NCI-H82 treated with DMSO at 0.1 percent for 48 hours (cell line): ENCODE measurements at regions not wholly inside any gene's neighbourhood (a gene's known extent, or its start where the extent isn't known, plus 50 kb on each side); places are given as distances from the start of the nearest gene placed in this dataset.

Experiments
- DNase-seq: peaks from one replicate; lab custom pipeline; 2025; ENCODE audit not compliant: unreplicated experiment; lab: John Stamatoyannopoulos, UW

DNA sequence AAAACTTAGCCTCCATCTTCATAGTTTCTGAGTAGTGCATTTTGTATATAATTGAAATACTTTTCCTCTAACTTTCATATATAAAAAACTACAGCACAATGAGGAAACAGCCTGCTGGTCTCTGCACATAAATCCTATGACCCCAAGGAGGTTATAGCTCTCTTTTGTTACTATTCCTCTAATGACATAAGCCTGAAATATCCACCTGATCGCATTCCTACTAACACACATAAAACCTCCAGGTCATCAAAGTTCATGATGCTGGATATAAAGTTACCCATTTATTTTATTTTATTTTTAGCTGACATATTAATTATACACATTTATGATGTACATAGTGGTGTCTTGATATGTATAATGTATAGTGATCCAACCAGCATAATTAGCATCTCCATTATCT lies 1042.0 kb upstream of the B3GALT2 start:
- DNase-seq = no peak

- no peak for DNase-seq
Measured at GRCh38 chr1:194227161-194227560, 1040.7 kb upstream of the B3GALT2 start.

DNA sequence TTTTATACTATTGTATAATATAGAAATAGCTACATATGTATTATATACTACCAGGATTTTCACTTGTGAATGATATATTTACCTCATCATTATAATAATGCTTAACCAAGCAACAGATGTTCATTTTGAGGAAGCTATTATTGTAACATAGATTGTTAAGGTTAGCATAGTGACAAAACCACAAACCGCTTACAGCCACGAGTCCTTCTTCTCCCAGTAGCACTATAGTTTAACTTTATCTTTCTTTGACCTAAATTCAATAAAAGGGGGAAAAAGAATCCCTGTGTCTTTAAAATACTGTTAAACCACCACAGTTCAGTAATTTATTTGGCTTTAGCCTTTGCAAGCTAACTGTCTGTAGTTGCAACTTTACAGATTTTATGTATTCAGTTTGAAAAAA lies 1039.4 kb upstream of the B3GALT2 start:
- no peak for DNase-seq

DNA sequence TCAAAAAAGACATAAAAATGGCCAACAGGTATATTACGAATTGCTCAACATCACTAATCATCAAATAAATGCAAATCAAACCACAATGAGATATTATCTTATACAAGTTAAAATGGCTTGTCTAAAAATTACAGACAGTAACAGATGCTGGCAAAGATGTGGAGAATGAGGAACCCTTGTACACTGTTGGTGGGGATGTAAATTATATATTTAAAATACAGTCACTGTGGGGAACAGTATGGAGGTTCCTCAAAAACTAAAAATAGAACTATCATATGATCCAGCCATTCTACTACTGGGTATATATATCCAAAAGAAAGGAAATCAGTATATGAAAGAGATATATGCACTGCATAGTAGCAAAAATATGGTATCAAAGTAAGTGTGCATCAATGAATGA lies 1037.2 kb upstream of the B3GALT2 start:
- DNase-seq = no peak

GRCh38 chr1:194215448-194215847 lies 1029.0 kb upstream of the B3GALT2 start:
- DNase-seq = no peak

DNA sequence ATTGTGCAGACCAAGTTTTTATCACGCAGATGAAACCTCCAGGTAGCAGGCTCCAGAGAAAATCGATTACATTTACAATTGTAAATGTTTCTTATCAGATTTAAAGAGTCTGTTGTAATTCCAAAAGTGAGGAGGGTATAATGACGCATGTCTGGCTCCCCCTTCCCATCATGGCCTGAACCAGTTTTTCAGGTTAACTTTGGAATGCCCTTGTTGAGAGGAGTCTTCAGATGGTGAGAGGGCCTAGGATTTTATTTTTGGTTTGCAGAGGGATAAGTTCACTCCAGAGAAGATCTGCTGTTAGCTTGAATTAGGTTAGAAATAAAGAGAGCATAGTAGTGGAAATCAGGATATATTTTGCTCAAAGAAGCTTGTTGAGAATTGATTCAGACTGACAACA lies 1028.3 kb upstream of the B3GALT2 start:
- no peak for DNase-seq

DNA sequence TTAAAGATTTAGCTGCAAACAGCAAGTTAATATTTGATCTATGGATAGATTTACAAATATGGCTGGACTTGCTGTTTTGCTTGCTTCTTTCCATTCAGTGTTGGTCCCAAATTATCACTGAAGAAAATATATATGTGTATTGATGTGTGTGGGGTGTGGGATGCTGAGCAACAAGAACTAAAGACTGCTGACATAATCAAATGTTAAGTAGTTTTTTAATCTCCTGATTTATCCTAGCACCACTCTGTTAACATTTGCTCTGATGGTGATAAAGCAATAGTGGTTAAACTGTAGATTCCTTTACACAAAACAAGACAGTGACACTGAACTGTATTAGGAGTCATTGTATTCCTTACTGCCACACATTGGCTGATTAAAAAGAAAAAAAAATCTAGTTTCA lies 1023.5 kb upstream of the B3GALT2 start:
- DNase-seq = no peak

DNA sequence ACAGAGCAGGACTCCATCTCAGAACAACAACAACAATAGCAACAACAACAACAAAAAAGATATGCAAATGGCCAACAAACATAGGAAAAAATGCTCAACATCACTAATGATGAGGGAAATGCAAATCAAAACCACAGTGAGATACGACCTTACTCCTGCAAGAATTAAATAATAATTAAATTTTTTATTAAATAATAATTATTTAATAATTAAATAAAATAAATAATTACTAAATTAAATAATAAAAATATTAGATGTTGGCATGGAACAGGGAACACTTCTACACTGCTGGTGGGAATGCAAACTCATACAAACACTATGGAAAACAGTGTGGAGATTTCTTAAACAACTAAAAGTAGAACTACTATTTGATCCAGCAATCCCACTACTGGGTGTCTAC lies 1022.3 kb upstream of the B3GALT2 start:
- no peak for DNase-seq

- DNase-seq = no peak
Measured at GRCh38 chr1:194196562-194196961, 1010.1 kb upstream of the B3GALT2 start.

DNA sequence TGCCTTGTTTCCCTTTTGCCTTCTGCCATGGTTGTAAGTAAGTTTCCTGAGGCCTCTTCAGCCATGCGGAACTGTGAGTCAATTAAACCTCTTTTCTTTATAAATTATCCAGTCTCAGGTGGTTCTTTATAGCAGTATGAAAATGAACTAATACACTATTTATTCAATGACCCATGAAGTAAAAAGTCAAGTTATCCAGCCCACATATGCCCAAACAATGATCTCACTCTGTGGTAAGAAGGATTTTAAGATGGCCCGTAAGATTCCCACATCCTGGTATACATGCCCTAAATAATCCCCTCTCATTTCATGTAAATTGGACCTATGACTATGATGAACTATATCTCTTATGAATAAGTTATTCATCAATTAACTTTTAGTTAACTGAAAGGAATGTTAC lies 1008.3 kb upstream of the B3GALT2 start:
- no peak for DNase-seq

DNA sequence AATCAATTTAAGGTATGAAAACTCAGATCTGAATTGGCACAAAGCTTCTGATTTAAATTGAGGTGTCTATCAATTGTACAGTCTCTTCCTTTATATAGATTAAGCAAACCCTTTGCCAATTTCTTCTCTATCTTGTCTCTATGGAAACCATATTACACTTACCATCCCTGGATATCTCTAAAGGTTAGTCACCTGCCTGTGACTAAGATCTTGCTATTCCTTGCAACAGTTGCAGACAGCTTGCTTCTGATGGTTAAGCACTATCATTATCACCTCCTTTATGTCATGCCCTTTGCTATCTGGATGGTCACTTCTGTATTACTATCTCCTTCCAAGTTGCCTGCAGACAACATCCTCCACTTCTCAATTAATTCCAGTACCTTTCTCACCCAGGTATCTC lies 998.6 kb upstream of the B3GALT2 start:
- no peak for DNase-seq

GRCh38 chr1:194184425-194184824 lies 998.0 kb upstream of the B3GALT2 start:
- no peak for DNase-seq

- DNase-seq = no peak
Measured at GRCh38 chr1:194181845-194182244, 995.4 kb upstream of the B3GALT2 start.

- no peak for DNase-seq
Measured at GRCh38 chr1:194176212-194176611, 989.8 kb upstream of the B3GALT2 start.

DNA sequence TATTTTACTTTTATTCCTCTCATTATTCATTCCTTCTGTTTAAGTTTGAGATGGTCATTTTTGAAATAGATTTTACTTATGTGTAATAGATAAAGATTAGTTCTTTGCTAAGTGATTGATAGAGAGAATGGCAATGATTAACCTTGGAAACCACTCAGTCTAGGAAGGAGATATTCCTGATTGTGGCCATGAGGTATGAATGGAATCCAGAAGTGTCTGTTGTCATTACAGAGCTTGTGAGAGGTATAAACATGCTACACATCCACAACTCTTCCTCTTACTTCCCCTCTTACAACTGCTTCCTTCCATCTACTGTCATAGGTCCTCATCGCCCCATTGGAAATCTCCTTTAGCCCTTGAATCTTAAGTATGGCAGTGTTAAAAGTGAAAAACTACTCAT lies 988.8 kb upstream of the B3GALT2 start:
- DNase-seq = no peak

GRCh38 chr1:194174528-194174927 lies 988.1 kb upstream of the B3GALT2 start:
- DNase-seq = no peak

DNA sequence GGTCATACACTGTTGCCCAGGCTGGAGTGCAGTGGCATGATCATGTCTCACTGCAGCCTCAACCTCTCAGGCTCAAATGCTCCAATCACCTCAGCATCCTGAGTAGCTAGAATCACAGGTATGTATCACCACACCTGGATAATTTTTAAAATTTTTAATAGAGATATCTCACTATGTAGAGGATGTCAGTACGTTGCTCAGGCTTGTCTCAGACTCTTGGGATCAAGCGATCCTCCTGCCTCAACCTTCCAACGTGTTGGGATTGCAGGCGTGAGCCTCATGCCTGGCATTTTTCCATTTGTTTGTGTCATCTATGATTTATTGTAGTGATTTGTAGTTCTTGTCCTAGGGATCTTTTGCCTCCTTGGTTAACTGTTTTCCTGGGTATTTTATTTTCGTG lies 985.2 kb upstream of the B3GALT2 start:
- no peak for DNase-seq

- DNase-seq = no peak
Measured at GRCh38 chr1:194167956-194168640, 981.7 kb upstream of the B3GALT2 start.

GRCh38 chr1:194164755-194165154 lies 978.3 kb upstream of the B3GALT2 start:
- no peak for DNase-seq

GRCh38 chr1:194161591-194161990 lies 975.2 kb upstream of the B3GALT2 start:
- DNase-seq = no peak

DNA sequence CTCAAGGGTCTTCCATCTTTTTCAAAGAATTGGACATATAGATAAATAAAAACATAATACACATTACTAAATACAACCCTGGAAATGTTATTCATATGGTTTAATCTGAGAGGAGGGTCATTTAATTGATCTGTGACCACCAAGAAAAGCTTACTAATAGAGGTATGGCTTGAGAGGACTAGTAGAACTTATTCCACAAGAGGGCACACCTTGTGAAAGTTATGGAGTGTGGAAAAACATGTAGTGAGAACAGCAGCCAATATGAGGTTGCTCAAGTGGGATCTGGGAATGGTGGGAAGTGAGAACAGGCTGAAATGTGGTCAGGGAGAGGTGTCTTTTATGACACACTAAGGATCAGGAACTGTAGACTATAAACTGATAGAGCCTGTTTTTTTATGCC lies 973.5 kb upstream of the B3GALT2 start:
- no peak for DNase-seq

DNA sequence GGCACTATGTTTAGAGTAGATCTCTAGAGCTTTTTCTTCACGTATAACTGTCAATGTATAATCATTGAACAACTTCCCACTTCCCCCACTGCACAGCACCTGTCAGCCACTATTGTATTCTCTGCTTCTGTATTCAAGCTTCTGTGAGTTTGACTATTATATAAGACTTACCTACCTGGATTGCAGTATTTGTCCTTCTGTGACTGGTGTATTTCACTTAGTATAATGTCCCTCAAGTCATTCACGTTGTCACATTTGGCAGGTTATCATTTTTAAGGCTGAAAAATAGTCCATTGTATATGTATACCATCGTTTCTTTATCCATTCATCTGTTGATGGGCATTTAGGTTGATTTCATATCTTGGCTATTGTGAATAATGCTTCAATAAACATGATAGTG lies 969.5 kb upstream of the B3GALT2 start:
- no peak for DNase-seq

GRCh38 chr1:194151056-194151455 lies 964.6 kb upstream of the B3GALT2 start:
- no peak for DNase-seq

DNA sequence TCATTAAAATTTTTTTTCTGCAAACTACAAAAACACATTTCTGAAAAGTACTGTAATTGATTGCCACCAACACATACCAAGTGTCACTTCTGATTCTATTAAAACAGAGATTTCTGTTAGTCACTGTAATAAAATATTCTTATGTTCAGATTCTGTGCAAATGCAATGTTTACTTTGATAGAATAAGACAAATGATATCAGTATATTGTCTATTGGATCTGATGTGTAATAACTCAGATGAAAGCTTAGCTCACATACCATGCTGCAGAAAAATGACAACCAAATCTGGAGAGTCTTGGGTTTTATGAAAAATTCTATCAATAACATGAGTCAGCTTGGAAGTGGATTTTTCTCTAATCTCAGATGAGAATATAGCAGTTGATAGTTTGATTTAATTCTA lies 963.8 kb upstream of the B3GALT2 start:
- no peak for DNase-seq
